GM21528 (cell line): ENCODE measurements at regions not wholly inside any gene's neighbourhood (a gene's known extent, or its start where the extent isn't known, plus 50 kb on each side); places are given as distances from the start of the nearest gene placed in this dataset.

ENCODE experiments used
- ATAC-seq: cut with Tn5 transposase; IDR thresholded peaks from one replicate; pipeline ENCODE4 v1.9.1; 2021; ENCODE audit warnings: mild to moderate bottlenecking, moderate library complexity; ENCODE audit not compliant: unreplicated experiment, low FRiP score

- no peak for ATAC-seq
Observed at GRCh38 chr5:58215364-58215763, 244.5 kb downstream of the PLK2 start.

GRCh38 chr5:58211441-58211840, 248.4 kb downstream of the PLK2 start:
- no peak for ATAC-seq

- no peak for ATAC-seq
Observed at GRCh38 chr5:58208674-58209073, 251.2 kb downstream of the PLK2 start.

- ATAC-seq: no peak
Observed at GRCh38 chr5:58207076-58207475, 252.8 kb downstream of the PLK2 start.

- ATAC-seq: no peak
Observed at GRCh38 chr5:58204966-58205365, 254.9 kb downstream of the PLK2 start.

- ATAC-seq: no peak
Observed at GRCh38 chr5:58202941-58203444, 256.9 kb downstream of the PLK2 start.

GRCh38 chr5:58201922-58202648, 257.8 kb downstream of the PLK2 start:
- no peak for ATAC-seq

GRCh38 chr5:58200451-58200850, 259.4 kb downstream of the PLK2 start:
- ATAC-seq: no peak

GRCh38 chr5:58199087-58199486, 260.8 kb downstream of the PLK2 start:
- ATAC-seq: no peak

GRCh38 chr5:58198330-58198729, 261.6 kb downstream of the PLK2 start:
- ATAC-seq: no peak

GRCh38 chr5:58197875-58198274, 262.0 kb downstream of the PLK2 start:
- ATAC-seq: no peak

- no peak for ATAC-seq
Observed at GRCh38 chr5:58191443-58191842, 268.4 kb downstream of the PLK2 start.

GRCh38 chr5:58188262-58188651, 271.6 kb downstream of the PLK2 start:
- no peak for ATAC-seq

GRCh38 chr5:58187432-58188261, 272.2 kb downstream of the PLK2 start:
- no peak for ATAC-seq

- ATAC-seq: no peak
Observed at GRCh38 chr5:58185801-58186200, 274.1 kb downstream of the PLK2 start.

GRCh38 chr5:58185397-58185796, 274.5 kb downstream of the PLK2 start:
- ATAC-seq: no peak

- ATAC-seq: no peak
Observed at GRCh38 chr5:58184910-58185309, 275.0 kb downstream of the PLK2 start.

- no peak for ATAC-seq
Observed at GRCh38 chr5:58183786-58184085, 276.1 kb downstream of the PLK2 start.

GRCh38 chr5:58183078-58183785, 276.7 kb downstream of the PLK2 start:
- ATAC-seq: no peak

GRCh38 chr5:58182287-58182841, 277.5 kb downstream of the PLK2 start:
- ATAC-seq: no peak
